K562 (cell line): ENCODE measurements at regions not wholly inside any gene's neighbourhood (a gene's known extent, or its start where the extent isn't known, plus 50 kb on each side); places are given as distances from the start of the nearest gene placed in this dataset.

Source experiments
- ATAC-seq: fragments of 200-7000 bp; cut with Tn5 transposase; 3 replicates; pipeline ENCODE4 v1.9.1; 2020; ENCODE audit warnings: moderate library complexity
- BruUV-seq: library from RNA; stranded (reverse); fragments of 400-500 nt; replicated peaks from 2 replicates; lab custom pipeline; 2021; lab: Mats Ljungman, UMichigan
- CTCF ChIA-PET: fragments of 300-600 bp; formaldehyde crosslinking; extraction: SDS; loops from one replicate; lab custom pipeline; 2021; ENCODE audit warnings: low intra/inter-chr PET ratio; lab: Yijun Ruan, JAX
- POLR2A ChIA-PET: fragments of 300-600, 350-650 bp; sonication (Branson Sonifier 250); formaldehyde crosslinking; extraction: SDS; loops from one replicate; lab custom pipeline; 2021; ENCODE audit warnings: antibody characterized with exemption, inconsistent platforms; lab: Yijun Ruan, JAX
- DNase-seq, 4 experiments: peaks; one replicate each; pipeline versions ENCODE4 v3.0.0 to v3.0.0-alpha.2; 2011 to 2018; ENCODE audit warnings: low spot score in 3 of 4, mixed read lengths in 3 of 4; ENCODE audit errors: extremely low read depth in 1 of 4
- FAIRE-seq: peaks from 2 replicates; lab custom pipeline; 2011; peaks lifted over from hg19 to GRCh38; lab: Jason Lieb, UNC
- H2AFZ ChIP-seq: 2 replicates; pipeline ENCODE4 v1.6.0; 2011; ENCODE audit warnings: low read depth, low read length, control low read depth, inconsistent platforms
- H3K27ac ChIP-seq: fragments of 200-600 bp; 3 replicates; pipeline ENCODE4 v1.8.0; 2011; ENCODE audit warnings: low read depth, mild to moderate bottlenecking, control low read depth, inconsistent platforms, low read length, moderate library complexity, mixed read lengths; ENCODE audit errors: extremely low read depth
- H3K27me3 ChIP-seq, 2 experiments: fragments of 300-600 bp in 1 of 2; 2 replicates in 1 of 2; 3 replicates in 1 of 2; pipeline versions ENCODE4 v1.6.0 to v1.8.0; 2011; ENCODE audit warnings: inconsistent platforms in 2 of 2, low read length in 2 of 2, mild to moderate bottlenecking in 1 of 2, mixed read lengths in 1 of 2, moderate library complexity in 1 of 2; ENCODE audit not compliant: control insufficient read depth in 2 of 2, insufficient read depth in 2 of 2
- H3K36me3 ChIP-seq: fragments of 300-600 bp; 3 replicates; pipeline ENCODE4 v1.8.0; 2011; ENCODE audit warnings: mild to moderate bottlenecking, low read length, inconsistent platforms; ENCODE audit not compliant: control insufficient read depth, insufficient read depth
- H3K4me1 ChIP-seq, 2 experiments: fragments of 200-600 bp in 1 of 2; replicated peaks in 1 of 2; 2 replicates in 1 of 2; 3 replicates in 1 of 2; pipeline versions ENCODE4 v1.5.1 to v1.8.0; 2011; ENCODE audit warnings: inconsistent platforms in 2 of 2, low read length in 2 of 2, mild to moderate bottlenecking in 1 of 2, mixed read lengths in 1 of 2, moderate library complexity in 1 of 2; ENCODE audit not compliant: control insufficient read depth in 2 of 2, insufficient read depth in 2 of 2
- H3K4me2 ChIP-seq: 2 replicates; pipeline ENCODE4 v1.6.1; 2011; ENCODE audit warnings: low read length, control low read depth, inconsistent platforms, mixed read lengths; ENCODE audit not compliant: insufficient read depth
- H3K4me3 ChIP-seq: fragments of 200-600 bp; sonication (generic), shearing (Covaris generic); 2 replicates; pipeline ENCODE4 v1.5.1; 2016; ENCODE audit warnings: control low read depth, inconsistent platforms
- H3K79me2 ChIP-seq: fragments of 200-600 bp; 3 replicates; pipeline ENCODE4 v1.8.0; 2011; ENCODE audit warnings: low read length, inconsistent platforms; ENCODE audit not compliant: control insufficient read depth, insufficient read depth
- H3K9ac ChIP-seq, 2 experiments: 2 replicates each; pipeline versions ENCODE4 v1.6.0 to v1.6.1; 2011; ENCODE audit warnings: low read depth in 2 of 2, low read length in 2 of 2, control low read depth in 1 of 2, inconsistent platforms in 1 of 2, mild to moderate bottlenecking in 1 of 2, mixed read lengths in 1 of 2; ENCODE audit not compliant: insufficient read depth in 1 of 2
- H3K9me1 ChIP-seq: one replicate; pipeline ENCODE4 v1.6.0; 2011; ENCODE audit warnings: inconsistent platforms, mild to moderate bottlenecking, low read length, moderate library complexity; ENCODE audit not compliant: control insufficient read depth, insufficient read depth
- H3K9me3 ChIP-seq: replicated peaks from 2 replicates; pipeline ENCODE4 v1.5.1; 2011; ENCODE audit warnings: low read depth, low read length, inconsistent platforms; ENCODE audit not compliant: control insufficient read depth, insufficient read depth
- H4K20me1 ChIP-seq: replicated peaks from 2 replicates; pipeline ENCODE4 v1.6.1; 2011; ENCODE audit warnings: low read length, inconsistent platforms, mixed read lengths; ENCODE audit not compliant: control insufficient read depth, insufficient read depth
- BRD9 ChIP-seq: fragments of 450-650 bp; IDR thresholded peaks from 2 replicates; pipeline ENCODE4 v1.6.1; 2018; ENCODE audit warnings: low read depth; ENCODE audit not compliant: partially characterized antibody
- ESRRB ChIP-seq: fragments of 250-450 bp; sonication (Bioruptor Pico); IDR thresholded peaks from 2 replicates; pipeline ENCODE4 v1.5.0; 2020; ENCODE audit warnings: mild to moderate bottlenecking, moderate library complexity, borderline replicate concordance
- FOXJ3 ChIP-seq: sonication (generic); formaldehyde crosslinking; IDR thresholded peaks from 2 replicates; pipeline ENCODE4 v1.4.0; 2020; ENCODE audit warnings: mild to moderate bottlenecking, missing genetic modification reagents
- GTF2E2 ChIP-seq: fragments of 200-800 bp; sonication (Bioruptor generic); IDR thresholded peaks from 2 replicates; pipeline ENCODE4 v1.6.1; 2016; ENCODE audit warnings: missing genetic modification characterization, missing compliant biosample characterization
- KAT8 ChIP-seq: fragments of 450-650 bp; IDR thresholded peaks from 2 replicates; pipeline ENCODE4 v1.6.1; 2016; ENCODE audit warnings: low read depth, mild to moderate bottlenecking
- MCM7 ChIP-seq, 2 experiments: fragments of 450-650 bp; IDR thresholded peaks; 2 replicates each; pipeline ENCODE4 v1.6.1; 2016 to 2018
- MECOM ChIP-seq: fragments of 250-450 bp; sonication (Bioruptor Pico); IDR thresholded peaks from 2 replicates; pipeline ENCODE4 v1.8.0; 2022; ENCODE audit warnings: inconsistent platforms
- SMAD2 ChIP-seq: fragments of 150-350 bp; IDR thresholded peaks from 2 replicates; pipeline ENCODE4 v1.6.1; 2014; ENCODE audit warnings: low read depth, mild to moderate bottlenecking, low read length
- XRCC3 ChIP-seq: fragments of 450-650 bp; IDR thresholded peaks from 2 replicates; pipeline ENCODE4 v1.6.1; 2017; ENCODE audit warnings: mild to moderate bottlenecking, moderate library complexity
- ZNF778 ChIP-seq: fragments of 450-650 bp; formaldehyde crosslinking; IDR thresholded peaks from 2 replicates; pipeline ENCODE4 v1.4.0; 2020; ENCODE audit warnings: mild to moderate bottlenecking, moderate library complexity
- WGBS: fragments of 100-300 bp; shearing (Covaris generic); methylation state at CpG from one replicate; pipeline ENCODE4 v1.1.6; 2016; ENCODE audit warnings: low coverage, mixed read lengths; ENCODE audit not compliant: insufficient coverage; ENCODE audit errors: missing lambda C conversion rate; 5-methylcytosine and 5-hydroxymethylcytosine counted together
- in situ Hi-C: fragments of 300-500 bp; cut with MboI; formaldehyde crosslinking; loops from 4 replicates; pipeline ENCODE4 v1.15.0; 2018; ENCODE audit warnings: inconsistent platforms, mixed read lengths
- intact Hi-C: fragments of 100-400 bp; cut with micrococcal nuclease; formaldehyde crosslinking; loops from 2 replicates; pipeline ENCODE4 v1.14.2; 2022
- TF ChIP-seq, protein P1 (sequence below): IDR thresholded peaks from 3 replicates; pipeline ENCODE4 v1.6.1; 2011; ENCODE audit warnings: borderline replicate concordance, mild to moderate bottlenecking; ENCODE audit not compliant: insufficient read length, insufficient read depth
- TF ChIP-seq, protein P2 (sequence below): sonication (generic); formaldehyde crosslinking; IDR thresholded peaks from 2 replicates; pipeline ENCODE4 v1.8.1; 2023; ENCODE audit warnings: mild to moderate bottlenecking, missing genetic modification reagents

DNA sequence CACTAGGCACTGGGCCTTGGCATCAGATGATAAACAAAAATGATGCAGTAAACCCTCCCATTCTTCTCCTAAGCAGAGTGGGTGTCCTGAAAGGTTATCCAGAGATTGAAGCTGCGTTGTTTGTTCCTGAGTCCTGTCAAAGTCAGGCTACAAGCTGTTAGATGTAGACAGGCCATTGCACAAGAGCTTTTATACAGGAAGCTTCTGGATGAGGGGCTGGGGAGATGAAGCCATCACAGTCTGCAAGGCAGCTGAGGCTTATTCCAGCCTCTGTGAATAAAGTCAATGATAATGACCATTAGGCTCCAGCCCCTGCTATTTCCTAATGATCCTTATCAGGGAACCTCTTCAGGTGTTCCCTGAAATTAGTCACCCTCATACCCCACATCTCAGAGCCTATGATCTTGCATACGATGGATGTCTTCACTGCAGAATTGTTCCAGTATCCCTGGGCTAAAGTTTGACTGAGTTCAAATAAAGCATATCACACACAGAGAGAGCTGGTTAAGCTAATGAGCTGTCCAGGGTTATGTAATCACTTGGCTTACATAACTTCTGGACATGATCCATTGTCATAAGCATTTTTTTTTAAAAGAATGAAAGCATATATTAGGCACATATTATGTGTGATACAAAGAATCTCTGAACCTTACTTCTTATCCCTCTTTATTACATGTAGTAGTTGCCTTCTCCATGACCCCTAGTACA is 337.1 kb upstream of the OR4E1 start:
- 0% methylated on average over 2 of the region's 2 CpGs for WGBS
- H2AFZ ChIP-seq: no peak overlapping the region
- no peak overlapping the region for H3K4me2 ChIP-seq
- H3K36me3 ChIP-seq: no peaks in the 10 kb centered on the region
- intact Hi-C loops: no loop called here
- DNase-seq: no peak
- no peak overlapping the region for H3K4me3 ChIP-seq
- no peaks in the 10 kb centered on the region for H3K9me1 ChIP-seq
- no peak for ATAC-seq
- no peaks in the 10 kb centered on the region for H3K79me2 ChIP-seq
- H3K9ac ChIP-seq: no peak overlapping the region
- H3K9me3 ChIP-seq: no peaks in the 10 kb centered on the region
- POLR2A ChIA-PET: interaction anchor here (1.6 kb wide), 1 partner anchor 12 kb away, joined by 6 read pairs; no protein-coding TSS in a partner anchor
- H3K27me3 ChIP-seq: no peaks in the 10 kb centered on the region
- BruUV-seq: no TSS peak
- H3K27ac ChIP-seq: no peak overlapping the region
- CTCF ChIA-PET: no interaction called here
- H4K20me1 ChIP-seq: no peaks in the 10 kb centered on the region
- no peak for FAIRE-seq
- no peak for TF ChIP-seq MECOM (CRISPR knock-in tag)
- TF ChIP-seq FOXJ3 (CRISPR knock-in tag): no peak
- TF ChIP-seq MCM7 (IDR thresholded peaks at IDR 0.05): no peak
- no peak for TF ChIP-seq ESRRB (CRISPR knock-in tag)
- TF ChIP-seq ZNF778: no peak
- TF ChIP-seq SMAD2: no peak
- TF ChIP-seq GTF2E2 (tag): no peak
- no peak for TF ChIP-seq BRD9
- TF ChIP-seq, protein P1, sequence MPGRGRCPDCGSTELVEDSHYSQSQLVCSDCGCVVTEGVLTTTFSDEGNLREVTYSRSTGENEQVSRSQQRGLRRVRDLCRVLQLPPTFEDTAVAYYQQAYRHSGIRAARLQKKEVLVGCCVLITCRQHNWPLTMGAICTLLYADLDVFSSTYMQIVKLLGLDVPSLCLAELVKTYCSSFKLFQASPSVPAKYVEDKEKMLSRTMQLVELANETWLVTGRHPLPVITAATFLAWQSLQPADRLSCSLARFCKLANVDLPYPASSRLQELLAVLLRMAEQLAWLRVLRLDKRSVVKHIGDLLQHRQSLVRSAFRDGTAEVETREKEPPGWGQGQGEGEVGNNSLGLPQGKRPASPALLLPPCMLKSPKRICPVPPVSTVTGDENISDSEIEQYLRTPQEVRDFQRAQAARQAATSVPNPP: no peak
- no peak for TF ChIP-seq KAT8
- TF ChIP-seq XRCC3: no peak
- TF ChIP-seq, protein P2, sequence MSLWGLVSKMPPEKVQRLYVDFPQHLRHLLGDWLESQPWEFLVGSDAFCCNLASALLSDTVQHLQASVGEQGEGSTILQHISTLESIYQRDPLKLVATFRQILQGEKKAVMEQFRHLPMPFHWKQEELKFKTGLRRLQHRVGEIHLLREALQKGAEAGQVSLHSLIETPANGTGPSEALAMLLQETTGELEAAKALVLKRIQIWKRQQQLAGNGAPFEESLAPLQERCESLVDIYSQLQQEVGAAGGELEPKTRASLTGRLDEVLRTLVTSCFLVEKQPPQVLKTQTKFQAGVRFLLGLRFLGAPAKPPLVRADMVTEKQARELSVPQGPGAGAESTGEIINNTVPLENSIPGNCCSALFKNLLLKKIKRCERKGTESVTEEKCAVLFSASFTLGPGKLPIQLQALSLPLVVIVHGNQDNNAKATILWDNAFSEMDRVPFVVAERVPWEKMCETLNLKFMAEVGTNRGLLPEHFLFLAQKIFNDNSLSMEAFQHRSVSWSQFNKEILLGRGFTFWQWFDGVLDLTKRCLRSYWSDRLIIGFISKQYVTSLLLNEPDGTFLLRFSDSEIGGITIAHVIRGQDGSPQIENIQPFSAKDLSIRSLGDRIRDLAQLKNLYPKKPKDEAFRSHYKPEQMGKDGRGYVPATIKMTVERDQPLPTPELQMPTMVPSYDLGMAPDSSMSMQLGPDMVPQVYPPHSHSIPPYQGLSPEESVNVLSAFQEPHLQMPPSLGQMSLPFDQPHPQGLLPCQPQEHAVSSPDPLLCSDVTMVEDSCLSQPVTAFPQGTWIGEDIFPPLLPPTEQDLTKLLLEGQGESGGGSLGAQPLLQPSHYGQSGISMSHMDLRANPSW (CRISPR knock-in tag): no peak
- H3K4me1 ChIP-seq: no peaks in the 10 kb centered on the region
- in situ Hi-C loops: no loop called here
